DND-41 (cell line): ENCODE measurements at regions not wholly inside any gene's neighbourhood (a gene's known extent, or its start where the extent isn't known, plus 50 kb on each side); places are given as distances from the start of the nearest gene placed in this dataset.

Experiments
- EZH2 ChIP-seq: IDR thresholded peaks from 3 replicates; pipeline ENCODE4 v1.6.1; 2012; ENCODE audit warnings: borderline replicate concordance, low read depth, mild to moderate bottlenecking, moderate library complexity, low read length, inconsistent platforms; ENCODE audit not compliant: severe bottlenecking
- TF ChIP-seq, protein P1 (sequence below): IDR thresholded peaks from 2 replicates; pipeline ENCODE4 v1.5.1; 2012; ENCODE audit warnings: borderline replicate concordance, low read length, moderate library complexity, mild to moderate bottlenecking; ENCODE audit not compliant: poor library complexity, severe bottlenecking; ENCODE audit errors: extremely low read depth

DNA sequence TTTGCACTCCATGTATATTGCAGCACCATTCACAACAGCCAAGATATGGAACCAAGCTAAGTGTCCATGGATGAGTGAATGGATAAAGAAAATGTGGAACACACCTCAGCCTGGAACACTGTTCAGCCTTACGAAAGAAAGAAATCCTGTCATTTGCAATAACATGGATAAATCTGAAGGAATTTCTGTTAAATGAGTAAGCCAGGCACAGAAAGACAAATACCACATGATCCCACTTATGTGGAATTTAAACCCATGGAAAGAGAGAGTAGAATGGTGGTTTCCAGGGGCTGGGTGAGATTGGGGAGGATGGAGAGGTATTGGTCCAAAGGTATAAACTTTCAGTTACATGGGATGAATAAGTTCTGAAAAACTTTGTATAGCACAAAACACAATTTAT, 228.9 kb upstream of the CD180 start:
- TF ChIP-seq, protein P1, sequence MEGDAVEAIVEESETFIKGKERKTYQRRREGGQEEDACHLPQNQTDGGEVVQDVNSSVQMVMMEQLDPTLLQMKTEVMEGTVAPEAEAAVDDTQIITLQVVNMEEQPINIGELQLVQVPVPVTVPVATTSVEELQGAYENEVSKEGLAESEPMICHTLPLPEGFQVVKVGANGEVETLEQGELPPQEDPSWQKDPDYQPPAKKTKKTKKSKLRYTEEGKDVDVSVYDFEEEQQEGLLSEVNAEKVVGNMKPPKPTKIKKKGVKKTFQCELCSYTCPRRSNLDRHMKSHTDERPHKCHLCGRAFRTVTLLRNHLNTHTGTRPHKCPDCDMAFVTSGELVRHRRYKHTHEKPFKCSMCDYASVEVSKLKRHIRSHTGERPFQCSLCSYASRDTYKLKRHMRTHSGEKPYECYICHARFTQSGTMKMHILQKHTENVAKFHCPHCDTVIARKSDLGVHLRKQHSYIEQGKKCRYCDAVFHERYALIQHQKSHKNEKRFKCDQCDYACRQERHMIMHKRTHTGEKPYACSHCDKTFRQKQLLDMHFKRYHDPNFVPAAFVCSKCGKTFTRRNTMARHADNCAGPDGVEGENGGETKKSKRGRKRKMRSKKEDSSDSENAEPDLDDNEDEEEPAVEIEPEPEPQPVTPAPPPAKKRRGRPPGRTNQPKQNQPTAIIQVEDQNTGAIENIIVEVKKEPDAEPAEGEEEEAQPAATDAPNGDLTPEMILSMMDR = no peak
- TF ChIP-seq EZH2 = no peak
